22Rv1 (cell line): ENCODE measurements at regions not wholly inside any gene's neighbourhood (a gene's known extent, or its start where the extent isn't known, plus 50 kb on each side); places are given as distances from the start of the nearest gene placed in this dataset.

Experiments used
- H3K27ac ChIP-seq: fragments of 450-650 bp; 2 replicates; pipeline ENCODE4 v1.5.1; 2017
- ZFX ChIP-seq: fragments of 450-650 bp; IDR thresholded peaks from 2 replicates; pipeline ENCODE4 v1.6.1; 2017; ENCODE audit warnings: antibody characterized with exemption, borderline replicate concordance
- TF ChIP-seq, protein P1 (sequence below): fragments of 450-650 bp; IDR thresholded peaks from 2 replicates; pipeline ENCODE4 v1.5.1; 2017; ENCODE audit warnings: mild to moderate bottlenecking

- no peak overlapping the region for H3K27ac ChIP-seq
- TF ChIP-seq ZFX, result no peak
- TF ChIP-seq, protein P1, sequence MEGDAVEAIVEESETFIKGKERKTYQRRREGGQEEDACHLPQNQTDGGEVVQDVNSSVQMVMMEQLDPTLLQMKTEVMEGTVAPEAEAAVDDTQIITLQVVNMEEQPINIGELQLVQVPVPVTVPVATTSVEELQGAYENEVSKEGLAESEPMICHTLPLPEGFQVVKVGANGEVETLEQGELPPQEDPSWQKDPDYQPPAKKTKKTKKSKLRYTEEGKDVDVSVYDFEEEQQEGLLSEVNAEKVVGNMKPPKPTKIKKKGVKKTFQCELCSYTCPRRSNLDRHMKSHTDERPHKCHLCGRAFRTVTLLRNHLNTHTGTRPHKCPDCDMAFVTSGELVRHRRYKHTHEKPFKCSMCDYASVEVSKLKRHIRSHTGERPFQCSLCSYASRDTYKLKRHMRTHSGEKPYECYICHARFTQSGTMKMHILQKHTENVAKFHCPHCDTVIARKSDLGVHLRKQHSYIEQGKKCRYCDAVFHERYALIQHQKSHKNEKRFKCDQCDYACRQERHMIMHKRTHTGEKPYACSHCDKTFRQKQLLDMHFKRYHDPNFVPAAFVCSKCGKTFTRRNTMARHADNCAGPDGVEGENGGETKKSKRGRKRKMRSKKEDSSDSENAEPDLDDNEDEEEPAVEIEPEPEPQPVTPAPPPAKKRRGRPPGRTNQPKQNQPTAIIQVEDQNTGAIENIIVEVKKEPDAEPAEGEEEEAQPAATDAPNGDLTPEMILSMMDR, result no peak
These were observed 648.7 kb upstream of the FRG1 start for GRCh38 chr4:189291939-189292338.

GRCh38 chr4:189293459-189293858 is 647.2 kb upstream of the FRG1 start:
- TF ChIP-seq ZFX, result no peak
- TF ChIP-seq, protein P1, result no peak
- H3K27ac ChIP-seq, result no peak overlapping the region

DNA sequence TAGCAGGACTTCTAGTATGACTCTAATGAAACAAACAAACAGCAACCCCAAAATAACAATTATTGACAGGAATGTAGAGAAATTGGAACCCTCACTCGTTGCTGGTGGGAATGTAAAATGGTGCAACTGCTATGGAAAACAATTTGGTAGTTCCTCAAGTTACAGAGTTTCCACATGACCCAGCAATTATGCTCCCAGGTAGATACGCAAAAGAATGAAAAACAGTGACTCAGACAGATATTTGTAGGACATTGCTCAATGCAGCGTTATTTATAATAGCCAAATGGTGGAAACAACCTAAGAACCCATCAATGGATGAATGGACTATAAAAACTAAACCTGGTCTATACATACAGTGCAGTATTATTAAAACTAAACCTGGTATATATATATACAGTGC is 646.1 kb upstream of the FRG1 start:
- no peak overlapping the region for H3K27ac ChIP-seq
- TF ChIP-seq, protein P1, result no peak
- no peak for TF ChIP-seq ZFX

- no peak overlapping the region for H3K27ac ChIP-seq
- TF ChIP-seq ZFX, result no peak
- TF ChIP-seq, protein P1, result no peak
These were observed 641.0 kb upstream of the FRG1 start for GRCh38 chr4:189299706-189300105.

GRCh38 chr4:189301692-189302091 is 639.0 kb upstream of the FRG1 start:
- no peak overlapping the region for H3K27ac ChIP-seq

GRCh38 chr4:189302719-189303118 is 638.0 kb upstream of the FRG1 start:
- TF ChIP-seq, protein P1, result no peak
- TF ChIP-seq ZFX, result no peak
- H3K27ac ChIP-seq, result no peak overlapping the region

More at GRCh38 chr4:189301692-189302091, 639.0 kb upstream of the FRG1 start:
- TF ChIP-seq ZFX, result no peak
- TF ChIP-seq, protein P1, result no peak

DNA sequence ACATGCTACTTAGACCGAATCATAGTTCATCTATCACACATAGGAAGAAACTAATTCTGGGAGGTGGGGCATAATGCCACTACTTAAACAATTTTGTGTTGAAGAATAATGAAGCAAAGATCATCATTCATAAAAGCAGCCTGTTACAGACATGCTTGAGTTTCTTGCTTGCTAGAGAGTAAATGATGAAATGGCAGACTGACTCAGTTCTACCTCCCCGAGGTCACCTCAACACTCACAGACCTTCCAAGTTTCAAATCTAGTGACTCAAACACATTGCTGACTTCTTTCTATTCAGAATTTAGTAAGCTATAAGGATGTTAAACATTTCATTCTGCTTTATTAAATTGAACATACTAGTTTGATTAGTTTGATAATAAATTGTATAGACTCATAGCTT is 636.5 kb upstream of the FRG1 start:
- TF ChIP-seq, protein P1, result no peak
- no peak for TF ChIP-seq ZFX
- no peak overlapping the region for H3K27ac ChIP-seq
